MM.1S (cell line): ENCODE measurements at regions not wholly inside any gene's neighbourhood (a gene's known extent, or its start where the extent isn't known, plus 50 kb on each side); places are given as distances from the start of the nearest gene placed in this dataset.

Experiments
- DNase-seq: peaks from one replicate; pipeline ENCODE4 v3.0.0-alpha.2; 2015
- H2AFZ ChIP-seq: fragments of 300-600 bp; sonication (generic); 2 replicates; pipeline ENCODE4 v1.6.0; 2016; ENCODE audit warnings: antibody characterized with exemption, low read length
- H3F3A ChIP-seq: fragments of 300-600 bp; sonication (generic); 2 replicates; pipeline ENCODE4 v1.6.1; 2016; ENCODE audit warnings: mild to moderate bottlenecking, antibody characterized with exemption, low read length, moderate library complexity, mixed read lengths; ENCODE audit not compliant: insufficient read depth
- H3K27ac ChIP-seq: fragments of 300-600 bp; sonication (generic); 2 replicates; pipeline ENCODE4 v1.5.1; 2016; ENCODE audit warnings: mild to moderate bottlenecking, low read length
- H3K27me3 ChIP-seq: fragments of 300-600 bp; sonication (generic); replicated peaks from 2 replicates; pipeline ENCODE4 v1.6.0; 2016; ENCODE audit warnings: low read length; ENCODE audit not compliant: insufficient read depth
- H3K36me3 ChIP-seq: fragments of 300-600 bp; sonication (generic); replicated peaks from 2 replicates; pipeline ENCODE4 v1.6.1; 2016; ENCODE audit warnings: mild to moderate bottlenecking, low read length, mixed read lengths; ENCODE audit not compliant: insufficient read depth
- H3K4me1 ChIP-seq: fragments of 300-600 bp; sonication (generic); 2 replicates; pipeline ENCODE4 v1.6.1; 2016; ENCODE audit warnings: low read length, mixed read lengths
- H3K4me2 ChIP-seq: fragments of 300-600 bp; sonication (generic); 2 replicates; pipeline ENCODE4 v1.6.0; 2016; ENCODE audit warnings: low read depth, low read length
- H3K4me3 ChIP-seq: fragments of 300-600 bp; sonication (generic); 2 replicates; pipeline ENCODE4 v1.5.1; 2016; ENCODE audit warnings: low read length, mixed read lengths
- H3K79me2 ChIP-seq: fragments of 300-600 bp; sonication (generic); 2 replicates; pipeline ENCODE4 v1.6.1; 2016; ENCODE audit warnings: mixed run types, low read length, mixed read lengths
- H3K9ac ChIP-seq: fragments of 300-600 bp; sonication (generic); 2 replicates; pipeline ENCODE4 v1.6.1; 2016; ENCODE audit warnings: low read length, mixed read lengths
- H3K9me2 ChIP-seq: fragments of 300-600 bp; sonication (generic); replicated peaks from 2 replicates; pipeline ENCODE4 v1.6.1; 2016; ENCODE audit warnings: mild to moderate bottlenecking, low read length, mixed read lengths; ENCODE audit not compliant: insufficient read depth
- H3K9me3 ChIP-seq: fragments of 300-600 bp; sonication (generic); replicated peaks from 2 replicates; pipeline ENCODE4 v1.6.1; 2016; ENCODE audit warnings: mild to moderate bottlenecking, low read length, mixed read lengths; ENCODE audit not compliant: insufficient read depth
- H4K20me1 ChIP-seq: fragments of 300-600 bp; sonication (generic); 2 replicates; pipeline ENCODE4 v1.6.1; 2016; ENCODE audit warnings: mild to moderate bottlenecking, low read length, moderate library complexity, mixed read lengths; ENCODE audit not compliant: insufficient read depth
- EZH2 ChIP-seq: fragments of 300-600 bp; sonication (generic); optimal IDR thresholded peaks from 2 replicates; pipeline ENCODE3; 2017; ENCODE audit warnings: low read depth, mild to moderate bottlenecking, antibody characterized with exemption, low read length, mixed read lengths
- EZH2phosphoT487 ChIP-seq: fragments of 300-600 bp; sonication (generic); IDR thresholded peaks from 2 replicates; pipeline ENCODE4 v1.6.1; 2018; ENCODE audit warnings: antibody characterized with exemption, low read length
- TF ChIP-seq, protein P1 (sequence below): fragments of 300-600 bp; sonication (generic); IDR thresholded peaks from 2 replicates; pipeline ENCODE4 v1.5.1; 2016; ENCODE audit warnings: antibody characterized with exemption, low read length, mixed read lengths

DNA sequence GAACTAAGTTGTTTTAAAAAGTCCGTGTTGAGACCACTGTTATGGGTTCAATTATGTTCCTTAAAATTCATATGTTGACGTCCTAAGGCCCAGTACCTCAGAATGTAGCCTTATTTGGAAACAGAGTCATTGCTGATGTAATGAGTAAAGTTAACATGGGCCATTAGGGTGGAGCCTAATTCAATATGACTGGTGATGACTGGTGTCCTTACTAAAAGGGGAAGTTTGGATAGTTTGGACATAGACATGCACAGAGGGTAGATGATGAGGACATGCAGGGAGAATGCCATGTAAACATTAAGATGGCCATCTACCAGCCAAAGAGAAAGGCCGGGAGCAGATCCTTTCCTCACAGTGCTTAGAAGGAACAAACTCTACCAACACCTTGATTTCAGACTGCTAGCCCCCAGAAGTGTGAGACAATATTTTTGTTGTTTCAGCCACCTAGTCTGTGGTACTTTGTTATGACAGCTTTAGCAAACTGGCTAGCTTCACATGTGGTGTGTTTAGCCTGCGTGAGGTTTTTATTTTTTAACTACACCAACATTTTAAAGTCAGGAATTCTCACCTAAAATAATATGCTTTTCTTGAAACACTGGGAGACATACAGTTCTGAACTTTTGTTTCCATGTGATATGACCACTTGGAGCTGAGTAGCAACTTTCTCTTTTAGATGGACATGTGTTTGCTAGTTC lies 135.3 kb downstream of the YIPF5 start:
- Histone ChIP-seq H3K9me3 (no peaks in the 10 kb centered on the region), H3K9ac (no peak overlapping the region), H3K4me3 (no peak overlapping the region), H3K79me2 (no peaks in the 10 kb centered on the region), H3K27me3 (no peaks in the 10 kb centered on the region), H3K4me1 (no peaks in the 10 kb centered on the region), H3K27ac (no peak overlapping the region), H3K9me2 (no peaks in the 10 kb centered on the region), H2AFZ (no peak overlapping the region), H3K36me3 (no peaks in the 10 kb centered on the region), H3F3A (no peaks in the 10 kb centered on the region), H3K4me2 (no peak overlapping the region), H4K20me1 (no peaks in the 10 kb centered on the region)
- DNase-seq, result no peak
- TF ChIP-seq EZH2phosphoT487 (no peak), EZH2 (no peak)
- TF ChIP-seq, protein P1, sequence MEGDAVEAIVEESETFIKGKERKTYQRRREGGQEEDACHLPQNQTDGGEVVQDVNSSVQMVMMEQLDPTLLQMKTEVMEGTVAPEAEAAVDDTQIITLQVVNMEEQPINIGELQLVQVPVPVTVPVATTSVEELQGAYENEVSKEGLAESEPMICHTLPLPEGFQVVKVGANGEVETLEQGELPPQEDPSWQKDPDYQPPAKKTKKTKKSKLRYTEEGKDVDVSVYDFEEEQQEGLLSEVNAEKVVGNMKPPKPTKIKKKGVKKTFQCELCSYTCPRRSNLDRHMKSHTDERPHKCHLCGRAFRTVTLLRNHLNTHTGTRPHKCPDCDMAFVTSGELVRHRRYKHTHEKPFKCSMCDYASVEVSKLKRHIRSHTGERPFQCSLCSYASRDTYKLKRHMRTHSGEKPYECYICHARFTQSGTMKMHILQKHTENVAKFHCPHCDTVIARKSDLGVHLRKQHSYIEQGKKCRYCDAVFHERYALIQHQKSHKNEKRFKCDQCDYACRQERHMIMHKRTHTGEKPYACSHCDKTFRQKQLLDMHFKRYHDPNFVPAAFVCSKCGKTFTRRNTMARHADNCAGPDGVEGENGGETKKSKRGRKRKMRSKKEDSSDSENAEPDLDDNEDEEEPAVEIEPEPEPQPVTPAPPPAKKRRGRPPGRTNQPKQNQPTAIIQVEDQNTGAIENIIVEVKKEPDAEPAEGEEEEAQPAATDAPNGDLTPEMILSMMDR, result no peak

DNA sequence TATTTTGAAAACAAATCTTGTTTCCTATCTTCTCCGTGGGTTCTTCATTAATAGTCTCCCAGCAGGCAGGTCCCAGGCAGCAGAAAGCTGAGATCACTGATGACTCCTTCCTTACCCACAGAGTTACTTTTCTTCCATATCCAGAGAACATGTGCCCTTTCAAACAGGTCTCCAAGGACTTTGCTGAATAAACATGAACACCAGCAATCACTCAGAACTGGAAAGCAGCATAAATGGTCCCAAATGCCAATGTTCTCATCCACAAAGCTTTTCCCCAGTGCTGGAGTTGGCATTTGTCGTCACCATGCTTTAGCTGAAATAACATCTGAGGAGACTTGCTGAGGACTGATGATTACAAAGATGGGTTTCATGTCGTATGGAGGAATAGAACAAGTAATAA lies 134.0 kb downstream of the YIPF5 start:
- no peaks in the 10 kb centered on the region for H4K20me1 ChIP-seq
- no peak overlapping the region for H3K4me3 ChIP-seq
- H3F3A ChIP-seq, result no peaks in the 10 kb centered on the region
- H3K27me3 ChIP-seq, result no peaks in the 10 kb centered on the region
- no peaks in the 10 kb centered on the region for H3K9me3 ChIP-seq
- no peaks in the 10 kb centered on the region for H3K9me2 ChIP-seq
- no peaks in the 10 kb centered on the region for H3K79me2 ChIP-seq
- H3K4me1 ChIP-seq, result no peaks in the 10 kb centered on the region
- H2AFZ ChIP-seq, result no peak overlapping the region
- TF ChIP-seq, protein P1, result no peak
- TF ChIP-seq EZH2phosphoT487 (no peak), EZH2 (no peak)
- no peak for DNase-seq
- no peaks in the 10 kb centered on the region for H3K36me3 ChIP-seq
- no peak overlapping the region for H3K27ac ChIP-seq
- no peak overlapping the region for H3K9ac ChIP-seq
- no peak overlapping the region for H3K4me2 ChIP-seq

DNA sequence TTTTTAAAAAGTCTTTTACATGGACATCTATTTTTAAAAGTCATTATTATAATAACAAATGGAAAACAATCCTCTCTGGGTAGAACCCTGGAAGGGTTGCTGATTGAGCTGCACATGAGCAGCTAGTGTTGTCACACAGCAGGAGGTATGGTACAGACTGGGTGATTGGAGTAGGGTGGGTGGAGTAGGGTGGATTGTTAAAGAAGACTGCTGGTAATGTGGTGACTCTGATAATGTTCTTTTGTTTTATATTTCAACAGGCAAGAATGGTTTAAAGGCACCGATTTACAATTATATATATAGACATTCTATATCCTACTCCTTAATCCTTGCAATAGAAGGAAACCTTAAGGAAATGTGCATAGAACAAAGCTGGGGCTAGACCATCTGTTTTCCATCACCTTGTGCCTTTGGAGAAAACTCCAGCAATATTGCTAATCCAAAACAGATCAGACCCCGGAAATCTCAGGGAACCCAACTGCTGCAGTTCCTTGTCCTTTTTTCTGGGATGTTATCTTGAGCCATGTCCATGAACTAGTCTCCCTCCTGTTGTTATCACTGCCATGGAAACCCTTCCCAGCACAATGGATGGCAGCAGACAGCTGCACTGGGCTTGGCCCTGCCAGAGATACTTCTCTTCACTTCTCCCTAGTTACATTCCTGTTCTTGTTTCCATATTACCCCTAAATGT lies 129.7 kb downstream of the YIPF5 start:
- Histone ChIP-seq H3K9me3 (no peaks in the 10 kb centered on the region), H3K4me1 (no peaks in the 10 kb centered on the region), H3K4me3 (no peak overlapping the region), H3K9me2 (no peaks in the 10 kb centered on the region), H3K27me3 (no peaks in the 10 kb centered on the region), H4K20me1 (no peaks in the 10 kb centered on the region), H3K79me2 (no peaks in the 10 kb centered on the region), H3K27ac (no peak overlapping the region), H3F3A (no peaks in the 10 kb centered on the region), H3K9ac (no peak overlapping the region), H3K36me3 (no peaks in the 10 kb centered on the region), H2AFZ (no peak overlapping the region), H3K4me2 (no peak overlapping the region)
- TF ChIP-seq EZH2phosphoT487, result no peak
- TF ChIP-seq, protein P1, result no peak
- no peak for TF ChIP-seq EZH2
- DNase-seq, result no peak
